HEK293 (cell line): ENCODE measurements at regions not wholly inside any gene's neighbourhood (a gene's known extent, or its start where the extent isn't known, plus 50 kb on each side); places are given as distances from the start of the nearest gene placed in this dataset.

Source experiments
- CTCF ChIA-PET: fragments of 350-600 bp; formaldehyde crosslinking; extraction: SDS; loops from one replicate; lab custom pipeline; 2021; ENCODE audit warnings: antibody characterized with exemption; lab: Yijun Ruan, JAX
- POLR2A ChIA-PET: fragments of 300-600 bp; formaldehyde crosslinking; extraction: SDS; loops from one replicate; lab custom pipeline; 2020; ENCODE audit warnings: antibody characterized with exemption, inconsistent platforms; lab: Yijun Ruan, JAX
- H3K27ac ChIP-seq: fragments of 200-500 bp; sonication (Bioruptor generic); 2 replicates; pipeline ENCODE4 v1.5.1; 2014; ENCODE audit warnings: low read depth, low read length, control low read depth, inconsistent platforms; ENCODE audit errors: extremely low read depth
- H3K36me3 ChIP-seq, 2 experiments: fragments of 200-500 bp in 1 of 2; sonication (Bioruptor generic) in 1 of 2; 1 replicate in 1 of 2; 2 replicates in 1 of 2; pipeline ENCODE4 v1.5.1; 2014 to 2017; ENCODE audit warnings: inconsistent platforms in 2 of 2, low read length in 2 of 2; ENCODE audit not compliant: control insufficient read depth in 2 of 2, insufficient read depth in 1 of 2
- H3K4me1 ChIP-seq: fragments of 200-500 bp; sonication (Bioruptor generic); 2 replicates; pipeline ENCODE4 v1.5.1; 2014; ENCODE audit warnings: mild to moderate bottlenecking, low read length, inconsistent platforms; ENCODE audit not compliant: control insufficient read depth, insufficient read depth
- H3K4me3 ChIP-seq: 2 replicates; pipeline ENCODE4 v1.5.1; 2011; ENCODE audit warnings: low read depth, mild to moderate bottlenecking, control low read depth, low read length, moderate library complexity
- H3K9me3 ChIP-seq: fragments of 200-500 bp; sonication (Bioruptor generic); 2 replicates; pipeline ENCODE4 v1.5.1; 2014; ENCODE audit warnings: low read depth, low read length, inconsistent platforms; ENCODE audit not compliant: control insufficient read depth, insufficient read depth
- KLF1 ChIP-seq: fragments of 450-650 bp; formaldehyde crosslinking; IDR thresholded peaks from 2 replicates; pipeline ENCODE4 v1.5.1; 2016; ENCODE audit warnings: missing biosample characterization, missing genetic modification characterization
- OVOL3 ChIP-seq: fragments of 450-650 bp; formaldehyde crosslinking; IDR thresholded peaks from 2 replicates; pipeline ENCODE4 v1.5.1; 2016; ENCODE audit warnings: missing biosample characterization, missing genetic modification characterization
- RBAK ChIP-seq: fragments of 450-650 bp; formaldehyde crosslinking; IDR thresholded peaks from 2 replicates; pipeline ENCODE4 v1.5.1; 2016; ENCODE audit warnings: missing biosample characterization, missing genetic modification characterization
- SALL2 ChIP-seq: fragments of 450-650 bp; formaldehyde crosslinking; IDR thresholded peaks from 2 replicates; pipeline ENCODE4 v1.5.0; 2017; ENCODE audit warnings: missing biosample characterization, mild to moderate bottlenecking, missing genetic modification characterization, borderline replicate concordance
- ZBTB1 ChIP-seq: fragments of 450-650 bp; formaldehyde crosslinking; IDR thresholded peaks from 2 replicates; pipeline ENCODE4 v1.5.1; 2016; ENCODE audit warnings: missing biosample characterization, missing genetic modification characterization
- ZBTB20 ChIP-seq: fragments of 450-650 bp; formaldehyde crosslinking; IDR thresholded peaks from 2 replicates; pipeline ENCODE4 v1.5.1; 2016; ENCODE audit warnings: missing biosample characterization, missing genetic modification characterization
- ZBTB7A ChIP-seq: fragments of 450-650 bp; formaldehyde crosslinking; IDR thresholded peaks from 2 replicates; pipeline ENCODE4 v1.5.1; 2016; ENCODE audit warnings: low read depth, missing biosample characterization, missing genetic modification characterization
- ZBTB8A ChIP-seq: fragments of 450-650 bp; formaldehyde crosslinking; IDR thresholded peaks from 2 replicates; pipeline ENCODE4 v1.5.1; 2016; ENCODE audit warnings: missing biosample characterization, missing genetic modification characterization
- ZFP41 ChIP-seq: fragments of 450-650 bp; formaldehyde crosslinking; IDR thresholded peaks from 2 replicates; pipeline ENCODE4 v1.5.1; 2016; ENCODE audit warnings: missing biosample characterization, missing genetic modification characterization, borderline replicate concordance
- ZNF114 ChIP-seq: fragments of 450-650 bp; formaldehyde crosslinking; IDR thresholded peaks from 2 replicates; pipeline ENCODE4 v1.5.0; 2017; ENCODE audit warnings: missing biosample characterization, missing genetic modification characterization
- ZNF133 ChIP-seq: fragments of 450-650 bp; formaldehyde crosslinking; IDR thresholded peaks from 2 replicates; pipeline ENCODE4 v1.5.1; 2016; ENCODE audit warnings: missing biosample characterization, missing genetic modification characterization
- ZNF19 ChIP-seq: fragments of 450-650 bp; formaldehyde crosslinking; IDR thresholded peaks from 2 replicates; pipeline ENCODE4; 2016; ENCODE audit warnings: missing biosample characterization, missing genetic modification characterization, low read depth
- ZNF2 ChIP-seq: fragments of 450-650 bp; formaldehyde crosslinking; IDR thresholded peaks from 2 replicates; pipeline ENCODE4 v1.5.1; 2016; ENCODE audit warnings: missing biosample characterization, missing genetic modification characterization
- ZNF391 ChIP-seq: fragments of 450-650 bp; formaldehyde crosslinking; IDR thresholded peaks from 2 replicates; pipeline ENCODE4 v1.5.1; 2016; ENCODE audit warnings: low read depth, missing biosample characterization, missing genetic modification characterization, borderline replicate concordance
- TF ChIP-seq, protein P1 (sequence below): fragments of 450-650 bp; formaldehyde crosslinking; IDR thresholded peaks from 2 replicates; pipeline ENCODE4 v1.5.1; 2016; ENCODE audit warnings: missing biosample characterization, missing genetic modification characterization, low read depth

DNA sequence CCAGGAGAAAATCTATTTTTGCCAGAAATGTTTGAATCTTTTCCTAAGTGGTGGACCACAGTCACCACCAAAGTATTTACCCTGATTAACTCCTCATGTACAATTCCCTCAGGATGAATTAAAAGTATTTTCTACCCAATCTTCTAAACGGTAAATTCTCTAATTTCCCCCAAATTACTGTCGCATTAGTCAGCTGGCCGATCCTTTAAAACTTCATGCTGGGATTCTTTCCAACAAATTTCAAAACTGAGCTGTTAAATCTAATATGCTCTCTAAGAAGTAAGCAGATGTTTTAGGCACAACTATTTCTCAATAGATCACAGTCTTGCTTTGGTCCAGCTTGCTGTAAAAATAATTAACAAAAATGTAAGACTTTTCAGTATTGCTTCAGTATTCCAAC, 447.2 kb downstream of the FRK start:
- CTCF ChIA-PET = no interaction called here
- Histone ChIP-seq H3K36me3 (no peaks in the 10 kb centered on the region), H3K4me3 (no peak overlapping the region), H3K4me1 (no peaks in the 10 kb centered on the region), H3K9me3 (no peaks in the 10 kb centered on the region), H3K27ac (no peak overlapping the region)
- TF ChIP-seq, protein P1, sequence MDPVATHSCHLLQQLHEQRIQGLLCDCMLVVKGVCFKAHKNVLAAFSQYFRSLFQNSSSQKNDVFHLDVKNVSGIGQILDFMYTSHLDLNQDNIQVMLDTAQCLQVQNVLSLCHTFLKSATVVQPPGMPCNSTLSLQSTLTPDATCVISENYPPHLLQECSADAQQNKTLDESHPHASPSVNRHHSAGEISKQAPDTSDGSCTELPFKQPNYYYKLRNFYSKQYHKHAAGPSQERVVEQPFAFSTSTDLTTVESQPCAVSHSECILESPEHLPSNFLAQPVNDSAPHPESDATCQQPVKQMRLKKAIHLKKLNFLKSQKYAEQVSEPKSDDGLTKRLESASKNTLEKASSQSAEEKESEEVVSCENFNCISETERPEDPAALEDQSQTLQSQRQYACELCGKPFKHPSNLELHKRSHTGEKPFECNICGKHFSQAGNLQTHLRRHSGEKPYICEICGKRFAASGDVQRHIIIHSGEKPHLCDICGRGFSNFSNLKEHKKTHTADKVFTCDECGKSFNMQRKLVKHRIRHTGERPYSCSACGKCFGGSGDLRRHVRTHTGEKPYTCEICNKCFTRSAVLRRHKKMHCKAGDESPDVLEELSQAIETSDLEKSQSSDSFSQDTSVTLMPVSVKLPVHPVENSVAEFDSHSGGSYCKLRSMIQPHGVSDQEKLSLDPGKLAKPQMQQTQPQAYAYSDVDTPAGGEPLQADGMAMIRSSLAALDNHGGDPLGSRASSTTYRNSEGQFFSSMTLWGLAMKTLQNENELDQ (tag by site-specific recombination) = no peak
- no peak for TF ChIP-seq ZNF391 (tag by site-specific recombination)
- no peak for TF ChIP-seq ZBTB20 (tag by site-specific recombination)
- TF ChIP-seq RBAK (tag by site-specific recombination) = no peak
- TF ChIP-seq OVOL3 (tag by site-specific recombination) = no peak
- no peak for TF ChIP-seq ZNF19 (tag by site-specific recombination)
- TF ChIP-seq ZFP41 (tag by site-specific recombination) = no peak
- POLR2A ChIA-PET = no interaction called here

DNA sequence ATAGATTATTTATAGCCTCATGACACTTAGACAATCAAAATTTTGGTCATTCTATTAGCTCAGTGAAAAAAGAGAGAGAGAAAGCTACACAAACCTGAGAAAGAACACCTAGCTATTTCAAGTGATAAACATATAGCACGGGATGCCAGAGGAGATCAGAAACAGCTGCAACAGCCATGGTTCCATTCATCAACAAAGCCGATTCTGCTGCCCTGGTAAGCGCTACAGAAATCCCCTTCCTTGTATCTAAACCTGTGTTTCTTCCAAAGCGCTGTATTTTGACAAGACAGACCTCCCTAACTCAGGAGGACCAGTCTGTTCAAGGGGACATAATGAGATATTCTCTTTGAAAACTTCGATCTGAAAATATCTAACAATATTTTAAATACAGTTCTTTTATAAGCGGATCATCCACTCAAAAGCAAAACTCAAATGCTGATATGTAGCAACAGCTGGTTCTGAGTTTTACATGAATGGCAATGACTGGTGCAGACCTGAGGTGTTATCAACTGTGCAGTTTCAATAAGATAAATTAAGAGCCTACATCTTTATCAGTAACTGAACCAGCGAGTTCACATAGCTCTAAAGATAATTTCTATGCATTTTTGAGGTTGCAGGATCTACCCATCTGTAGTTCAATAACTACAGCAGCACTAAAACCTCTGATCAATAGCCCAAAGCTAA, 447.8 kb downstream of the FRK start:
- Histone ChIP-seq H3K36me3 (no peaks in the 10 kb centered on the region), H3K27ac (no peak overlapping the region), H3K4me1 (no peaks in the 10 kb centered on the region), H3K4me3 (no peak overlapping the region), H3K9me3 (no peaks in the 10 kb centered on the region)
- ChIA-PET POLR2A (no interaction called here), CTCF (no interaction called here)
- no peak for TF ChIP-seq ZBTB1

DNA sequence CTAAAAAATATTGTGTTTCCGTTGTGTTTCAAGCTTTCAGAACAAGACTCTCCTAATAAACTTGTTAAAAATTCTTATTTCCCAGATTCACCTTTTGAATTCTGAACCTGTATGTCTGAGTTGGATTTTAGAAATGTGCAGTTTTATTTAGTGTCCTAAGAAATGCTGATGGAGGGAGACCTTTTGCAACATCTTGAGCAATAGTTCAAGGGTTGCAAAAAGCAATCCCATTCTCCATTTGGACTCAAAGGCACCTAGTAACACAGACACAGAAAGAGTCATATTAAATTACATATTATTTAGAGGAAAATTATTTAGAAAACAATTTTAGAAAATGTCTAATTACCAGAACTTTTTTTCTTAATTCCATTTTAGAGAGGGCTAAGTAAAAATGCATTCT, 448.5 kb downstream of the FRK start:
- CTCF ChIA-PET = no interaction called here
- no peak overlapping the region for H3K27ac ChIP-seq
- no peaks in the 10 kb centered on the region for H3K4me1 ChIP-seq
- TF ChIP-seq ZNF2 (tag by site-specific recombination) = no peak
- TF ChIP-seq ZNF133 (tag by site-specific recombination) = no peak
- no peak for TF ChIP-seq ZNF114 (tag by site-specific recombination)
- no peak for TF ChIP-seq KLF1
- TF ChIP-seq ZBTB7A (tag by site-specific recombination) = no peak
- TF ChIP-seq SALL2 (tag by site-specific recombination) = no peak
- H3K36me3 ChIP-seq = no peaks in the 10 kb centered on the region
- H3K4me3 ChIP-seq = no peak overlapping the region
- H3K9me3 ChIP-seq = no peaks in the 10 kb centered on the region
- POLR2A ChIA-PET = no interaction called here

DNA sequence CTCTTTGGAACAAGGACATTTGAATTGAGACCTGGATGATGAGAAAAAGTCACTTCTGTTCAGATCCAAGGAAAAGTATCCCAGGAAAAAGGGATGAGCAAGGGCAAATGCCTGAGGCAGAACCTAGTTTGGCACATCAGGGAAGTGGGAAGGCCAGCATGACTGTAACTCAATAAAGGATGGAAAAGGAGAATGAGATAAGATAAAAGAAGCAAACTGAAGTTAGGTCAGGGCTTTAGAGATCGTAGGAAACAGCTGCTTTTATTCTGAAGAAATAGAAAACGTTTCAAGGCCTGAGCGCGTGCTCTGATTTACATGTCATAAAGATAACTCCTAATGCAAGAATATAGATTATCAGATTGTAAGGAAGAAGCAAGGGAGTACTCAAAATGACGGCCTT, 450.0 kb downstream of the FRK start:
- TF ChIP-seq ZBTB8A (tag by site-specific recombination) = no peak
- Histone ChIP-seq H3K4me3 (no peak overlapping the region), H3K27ac (no peak overlapping the region), H3K4me1 (no peaks in the 10 kb centered on the region), H3K9me3 (no peaks in the 10 kb centered on the region), H3K36me3 (no peaks in the 10 kb centered on the region)
- POLR2A ChIA-PET = no interaction called here
- CTCF ChIA-PET = no interaction called here
